GM13976 (cell line): ENCODE measurements at regions not wholly inside any gene's neighbourhood (a gene's known extent, or its start where the extent isn't known, plus 50 kb on each side); places are given as distances from the start of the nearest gene placed in this dataset.

Experiments used
- DNase-seq: peaks from one replicate; pipeline ENCODE4 v3.0.0; 2012; ENCODE audit warnings: low spot score
- in situ Hi-C: fragments of 300-500 bp; cut with MboI; formaldehyde crosslinking; loops from one replicate; pipeline ENCODE4 v1.12.0; 2022; ENCODE audit warnings: low sequenced_read_pairs, mixed read lengths, inconsistent platforms; ENCODE audit not compliant: unreplicated experiment
- TF ChIP-seq, protein P1 (sequence below): IDR thresholded peaks from 2 replicates; pipeline ENCODE4 v1.5.1; 2012; ENCODE audit warnings: borderline replicate concordance, mild to moderate bottlenecking; ENCODE audit not compliant: insufficient read depth; ENCODE audit errors: extremely low read depth, missing control alignments, control extremely low read depth

DNA sequence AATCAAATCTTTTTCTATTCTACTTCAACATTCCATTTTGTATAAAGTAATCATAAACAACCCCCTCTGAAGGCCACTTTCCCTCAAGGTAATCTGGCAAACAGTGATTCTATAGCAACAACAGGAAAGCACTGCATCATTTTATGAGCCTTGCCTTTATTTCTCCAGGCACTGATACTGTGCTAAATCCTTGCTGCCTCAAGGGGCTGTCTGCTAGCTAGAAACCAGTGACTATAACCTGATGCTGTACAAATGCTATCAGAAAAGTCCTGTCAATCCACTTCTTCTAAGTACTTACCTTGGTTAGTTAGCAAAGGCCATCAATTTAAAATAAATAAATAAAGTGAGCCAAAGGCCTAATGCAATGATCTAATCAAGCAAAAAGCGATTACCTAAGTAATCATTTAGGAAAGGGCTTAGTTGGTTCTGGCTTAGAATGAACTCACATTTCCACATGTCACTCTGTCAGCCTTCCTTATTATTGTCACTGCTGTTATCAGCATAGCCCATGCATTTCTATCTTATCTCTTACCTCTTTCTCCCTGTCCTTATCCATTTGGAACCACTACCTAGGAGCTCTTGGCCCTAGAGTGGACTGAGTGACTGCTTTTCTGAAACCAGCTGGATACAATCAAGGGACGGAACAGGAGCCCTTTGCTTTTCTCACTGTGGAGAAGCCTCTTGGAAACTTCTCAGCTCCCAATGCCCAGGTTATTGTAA is 246.1 kb upstream of the MEF2C start:
- DNase-seq = no peak
- TF ChIP-seq, protein P1, sequence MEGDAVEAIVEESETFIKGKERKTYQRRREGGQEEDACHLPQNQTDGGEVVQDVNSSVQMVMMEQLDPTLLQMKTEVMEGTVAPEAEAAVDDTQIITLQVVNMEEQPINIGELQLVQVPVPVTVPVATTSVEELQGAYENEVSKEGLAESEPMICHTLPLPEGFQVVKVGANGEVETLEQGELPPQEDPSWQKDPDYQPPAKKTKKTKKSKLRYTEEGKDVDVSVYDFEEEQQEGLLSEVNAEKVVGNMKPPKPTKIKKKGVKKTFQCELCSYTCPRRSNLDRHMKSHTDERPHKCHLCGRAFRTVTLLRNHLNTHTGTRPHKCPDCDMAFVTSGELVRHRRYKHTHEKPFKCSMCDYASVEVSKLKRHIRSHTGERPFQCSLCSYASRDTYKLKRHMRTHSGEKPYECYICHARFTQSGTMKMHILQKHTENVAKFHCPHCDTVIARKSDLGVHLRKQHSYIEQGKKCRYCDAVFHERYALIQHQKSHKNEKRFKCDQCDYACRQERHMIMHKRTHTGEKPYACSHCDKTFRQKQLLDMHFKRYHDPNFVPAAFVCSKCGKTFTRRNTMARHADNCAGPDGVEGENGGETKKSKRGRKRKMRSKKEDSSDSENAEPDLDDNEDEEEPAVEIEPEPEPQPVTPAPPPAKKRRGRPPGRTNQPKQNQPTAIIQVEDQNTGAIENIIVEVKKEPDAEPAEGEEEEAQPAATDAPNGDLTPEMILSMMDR = no peak
- in situ Hi-C loops = no loop called here

DNA sequence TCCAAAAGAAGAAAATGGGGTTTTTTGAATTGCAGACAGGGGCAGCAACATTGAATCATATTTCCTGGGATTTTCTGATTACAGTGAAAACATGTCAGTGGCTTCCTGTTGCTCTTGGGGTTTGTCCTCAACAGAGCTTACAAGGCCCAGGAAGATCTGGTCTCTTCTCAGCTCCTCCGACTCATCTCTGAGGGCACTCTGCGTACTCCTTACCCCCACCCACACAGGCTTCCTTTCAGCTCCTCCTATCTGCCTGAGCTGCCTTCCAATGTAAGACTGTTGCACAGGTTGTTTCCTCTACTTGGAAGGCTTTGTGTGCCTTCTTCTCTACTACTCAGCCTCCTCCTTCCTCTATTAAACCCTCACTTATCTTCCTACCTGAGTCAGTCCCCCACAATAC is 245.1 kb upstream of the MEF2C start:
- DNase-seq = no peak

DNA sequence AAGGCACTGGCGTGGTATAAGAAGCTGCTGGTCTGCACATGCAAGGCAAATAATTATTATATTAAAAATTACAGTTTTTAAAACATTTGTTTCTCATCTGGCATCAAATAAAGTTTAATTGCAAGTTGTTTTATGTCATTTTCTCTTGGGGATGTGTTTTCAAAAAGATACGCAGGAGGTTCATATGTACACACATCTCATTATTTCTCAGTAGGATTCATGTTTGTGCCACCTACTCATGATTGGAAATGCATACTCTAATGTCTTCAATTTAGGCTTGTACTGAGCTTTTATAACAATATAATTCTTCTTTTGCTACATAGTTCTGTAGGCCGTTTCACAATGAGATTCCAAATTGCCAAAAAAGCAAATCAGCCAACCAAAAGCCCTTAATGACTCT is 244.2 kb upstream of the MEF2C start:
- TF ChIP-seq, protein P1 = no peak
- in situ Hi-C loops = no loop called here
- no peak for DNase-seq

More for the DNA sequence above, 245.1 kb upstream of the MEF2C start:
- TF ChIP-seq, protein P1 = no peak
- in situ Hi-C loops = no loop called here

DNA sequence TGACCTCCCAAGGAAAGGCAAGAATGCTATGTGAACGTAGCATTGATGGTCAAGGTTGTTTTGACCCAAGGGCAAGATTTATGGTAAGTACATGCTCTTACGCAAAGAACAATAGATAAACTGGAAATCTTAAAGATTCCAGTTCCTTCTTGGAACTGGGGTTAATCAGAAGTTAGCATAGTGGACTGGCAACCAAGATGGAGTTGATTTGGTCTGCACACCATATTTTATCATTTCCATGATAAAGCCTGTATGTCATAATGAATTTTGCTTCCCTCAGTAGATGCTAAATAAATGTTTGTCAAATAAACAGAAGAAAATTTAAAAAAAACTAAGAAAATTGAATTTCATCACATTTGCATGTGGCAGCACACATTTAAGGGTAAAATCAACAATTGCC is 242.4 kb upstream of the MEF2C start:
- in situ Hi-C loops = no loop called here
- TF ChIP-seq, protein P1 = no peak
- no peak for DNase-seq

DNA sequence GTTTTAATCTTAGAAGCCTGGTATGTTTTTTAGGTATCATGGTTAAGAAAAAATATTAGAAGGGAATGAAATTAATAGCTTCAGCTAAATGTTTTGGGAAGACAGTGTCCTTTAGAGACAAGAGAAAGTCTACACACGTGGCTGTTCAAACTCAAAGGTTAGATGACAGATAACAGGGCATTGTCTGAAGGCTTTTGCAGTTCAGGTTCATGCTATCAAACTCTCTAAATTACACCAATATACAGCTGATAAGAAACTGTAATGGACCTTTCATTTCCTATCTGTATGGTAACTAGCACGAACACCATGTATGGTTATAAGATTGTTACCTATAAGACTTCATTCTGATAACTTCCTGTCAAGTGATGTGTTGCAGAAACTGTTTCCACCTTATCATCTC is 240.6 kb upstream of the MEF2C start:
- in situ Hi-C loops = no loop called here
- TF ChIP-seq, protein P1 = no peak
- DNase-seq = no peak

DNA sequence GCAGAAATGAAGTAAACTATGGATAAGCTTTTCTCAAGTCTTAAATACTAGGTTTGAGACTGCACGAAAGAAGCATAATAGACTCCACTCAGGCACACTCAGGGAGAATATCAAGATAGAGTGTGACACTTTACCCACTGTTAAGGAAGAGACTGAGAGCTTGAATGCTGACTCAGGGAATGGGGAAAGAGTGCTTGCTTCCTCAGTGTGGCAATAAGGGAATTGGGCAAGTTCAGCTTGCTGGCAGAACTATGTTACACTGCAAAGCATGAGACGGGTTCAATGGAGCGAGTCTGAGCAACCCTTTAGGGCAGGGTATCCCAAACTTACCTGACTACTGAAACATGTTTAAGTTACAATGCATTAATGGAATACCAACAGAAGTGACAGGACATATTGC is 237.7 kb upstream of the MEF2C start:
- DNase-seq = no peak

More for the DNA sequence above, 237.7 kb upstream of the MEF2C start:
- in situ Hi-C loops = no loop called here
- TF ChIP-seq, protein P1 = no peak
